ENCODE measurements at regions not wholly inside any gene's neighbourhood (a gene's known extent, or its start where the extent isn't known, plus 50 kb on each side); places are given as distances from the start of the nearest gene placed in this dataset.

- DNase-seq (ENCODE audit: low read depth in 4 of 4, low spot score in 3 of 4): no peak
These were observed 454.9 kb downstream of the C6orf118 start for GRCh38 chr6:164854526-164854925.

DNA sequence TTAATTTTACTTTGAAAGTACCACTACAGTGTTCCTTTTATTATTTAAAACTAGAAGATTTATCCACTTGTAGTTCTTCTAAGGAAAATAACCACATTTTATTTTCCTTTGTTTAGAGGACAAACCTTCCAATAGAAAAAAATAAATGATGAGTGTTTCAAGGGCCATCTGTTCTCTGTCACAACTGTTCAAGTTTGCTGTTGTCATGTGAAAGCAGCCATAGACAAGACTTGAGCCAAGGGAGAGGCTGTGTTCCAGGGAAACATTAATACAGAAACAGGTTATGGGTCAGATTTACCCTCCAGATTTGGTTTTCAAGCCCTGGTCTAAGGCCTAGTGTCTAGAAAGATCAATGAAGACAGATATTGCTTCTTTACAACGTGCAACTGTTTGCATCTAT, 463.6 kb downstream of the C6orf118 start:
- DNase-seq (ENCODE audit: low read depth in 4 of 4, low spot score in 3 of 4): no peak

GRCh38 chr6:164842085-164842484, 467.3 kb downstream of the C6orf118 start:
- DNase-seq (ENCODE audit: low read depth in 4 of 4, low spot score in 3 of 4): no peak

DNA sequence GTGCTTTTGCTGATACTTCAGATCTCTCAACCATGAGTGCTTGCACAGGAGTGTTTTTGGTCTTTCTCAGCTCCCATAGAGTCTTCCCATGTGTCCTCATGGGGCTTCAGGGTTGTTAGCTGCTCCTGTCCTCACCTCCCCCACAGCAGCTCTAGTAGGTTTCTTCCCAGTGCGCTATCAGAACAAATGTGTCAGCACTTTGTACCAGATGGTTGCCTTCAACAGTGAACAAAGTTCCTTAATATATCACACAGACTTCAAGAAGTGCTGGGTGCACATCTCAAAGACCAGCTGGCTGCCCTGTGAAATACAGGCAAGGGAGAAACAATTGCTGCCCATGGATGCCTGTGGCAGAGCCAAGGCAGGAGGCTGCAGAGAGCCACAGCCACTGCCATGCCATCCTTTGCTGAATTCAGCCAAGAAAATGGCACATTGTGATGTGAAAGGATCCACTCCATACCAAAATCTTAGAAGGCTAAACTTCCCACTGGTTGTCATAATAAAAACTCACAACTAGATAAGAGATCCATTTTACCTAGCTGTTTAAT, 471.3 kb downstream of the C6orf118 start:
- DNase-seq (ENCODE audit: low read depth in 4 of 4, low spot score in 3 of 4): peak in 2 of 4 donors; percentile 5 to 6

DNA sequence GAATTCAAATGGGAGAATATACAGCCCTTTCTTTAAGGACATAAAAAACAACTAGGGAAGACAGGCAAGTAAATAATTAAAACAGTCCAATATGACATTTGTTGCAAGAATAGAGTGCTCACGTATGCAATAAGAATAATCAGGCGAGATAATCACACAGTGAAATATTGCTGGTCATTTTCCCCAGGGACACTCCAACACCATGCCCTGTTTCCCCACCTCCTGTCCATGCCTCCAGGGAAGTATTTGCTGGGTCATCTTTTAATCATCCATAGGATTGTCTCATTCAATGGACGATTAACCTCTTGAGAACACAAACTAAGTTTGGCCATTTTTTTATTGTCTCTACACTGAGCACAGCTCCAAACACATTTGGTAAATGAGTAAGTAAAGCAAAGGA, 472.9 kb downstream of the C6orf118 start:
- DNase-seq (ENCODE audit: low read depth in 4 of 4, low spot score in 3 of 4): no peak

DNA sequence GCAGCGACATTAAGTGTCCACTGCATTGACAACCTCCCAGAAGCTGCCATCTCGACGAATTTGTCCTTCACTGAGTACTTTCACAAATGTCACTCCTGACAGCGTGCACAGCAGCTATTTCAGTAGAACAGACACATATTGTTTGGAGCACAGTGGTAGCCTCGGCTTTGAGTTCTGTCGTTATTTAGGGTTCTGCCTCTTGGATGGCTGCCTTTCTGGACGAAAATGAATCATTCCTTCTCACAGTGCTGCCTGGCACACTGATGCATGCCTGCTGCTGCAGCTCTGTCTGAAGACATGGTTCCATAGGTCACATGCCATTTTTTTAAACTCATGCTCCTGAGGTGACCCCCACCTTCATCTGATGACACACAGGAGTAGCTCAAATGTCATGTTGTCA, 477.0 kb downstream of the C6orf118 start:
- DNase-seq (ENCODE audit: low read depth in 4 of 4, low spot score in 3 of 4): no peak

DNA sequence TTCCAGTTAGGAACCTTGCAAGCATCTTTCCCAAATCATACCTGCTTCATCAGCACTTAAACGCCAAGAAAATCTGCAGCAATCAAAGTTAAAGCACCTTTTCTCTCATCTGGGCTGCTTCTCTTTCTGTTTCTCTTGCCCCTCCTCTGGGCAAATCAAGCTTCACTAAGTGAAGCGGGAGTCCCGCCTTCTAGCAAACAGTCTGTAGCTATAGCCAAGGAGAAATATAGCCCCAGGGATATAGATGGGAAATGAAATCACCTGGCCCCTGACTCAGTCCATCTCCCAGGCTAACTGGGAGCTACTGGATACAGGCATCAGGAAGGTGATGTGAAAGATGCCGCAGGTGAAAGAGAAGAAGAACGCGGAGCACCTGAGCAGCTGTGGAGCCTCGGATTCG, 481.9 kb downstream of the C6orf118 start:
- DNase-seq (ENCODE audit: low read depth in 4 of 4, low spot score in 3 of 4): no peak

GRCh38 chr6:164826831-164827468, 482.5 kb downstream of the C6orf118 start:
- no peak for DNase-seq (ENCODE audit: low read depth in 4 of 4, low spot score in 3 of 4)

GRCh38 chr6:164825386-164825785, 484.0 kb downstream of the C6orf118 start:
- no peak for DNase-seq (ENCODE audit: low read depth in 4 of 4, low spot score in 3 of 4)

DNA sequence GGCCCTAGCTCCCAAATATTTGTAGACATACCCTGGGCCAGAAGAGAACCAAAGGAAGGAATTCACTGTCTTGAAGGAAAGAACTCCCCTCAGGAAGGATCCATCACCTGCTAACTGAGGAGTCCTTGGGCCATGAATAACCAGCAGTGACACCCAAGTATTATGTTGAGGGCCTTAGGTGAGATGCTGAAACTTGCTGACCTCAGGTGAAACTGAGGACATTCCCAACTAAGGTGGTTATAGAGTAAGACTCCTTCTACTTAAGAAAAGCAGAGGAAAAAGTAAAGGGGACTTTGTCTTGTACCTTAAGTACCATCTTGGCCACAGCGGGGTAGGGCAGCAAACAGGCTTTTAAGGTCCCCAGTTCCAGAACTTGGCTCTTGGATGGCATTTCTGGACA, 491.7 kb downstream of the C6orf118 start:
- DNase-seq (ENCODE audit: low read depth in 4 of 4, low spot score in 3 of 4): no peak

GRCh38 chr6:164812706-164813105, 496.7 kb downstream of the C6orf118 start:
- DNase-seq (ENCODE audit: low read depth in 4 of 4, low spot score in 3 of 4): no peak

DNA sequence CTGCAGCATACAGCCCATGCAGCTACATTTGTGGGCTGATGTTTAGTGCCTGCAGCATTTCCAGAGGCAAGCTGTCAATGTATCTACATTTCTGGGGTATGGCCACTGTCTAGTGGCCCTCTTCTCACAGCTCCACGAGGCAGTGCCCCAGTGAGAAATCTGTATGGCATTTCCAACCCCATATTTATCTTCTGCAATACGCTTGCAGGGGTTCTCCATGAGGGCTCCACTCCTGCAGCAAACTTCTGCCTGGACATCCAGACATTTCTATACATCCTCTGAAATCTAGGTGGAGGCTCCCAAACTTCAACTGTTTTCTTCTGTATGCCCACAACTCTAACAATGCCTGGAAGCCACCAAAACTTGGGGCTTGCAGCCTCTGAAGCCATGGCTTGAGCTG, 502.3 kb downstream of the C6orf118 start:
- DNase-seq (ENCODE audit: low read depth in 4 of 4, low spot score in 3 of 4): no peak

GRCh38 chr6:164795056-164795815, 514.2 kb downstream of the C6orf118 start:
- no peak for DNase-seq (ENCODE audit: low read depth in 4 of 4, low spot score in 3 of 4)

DNA sequence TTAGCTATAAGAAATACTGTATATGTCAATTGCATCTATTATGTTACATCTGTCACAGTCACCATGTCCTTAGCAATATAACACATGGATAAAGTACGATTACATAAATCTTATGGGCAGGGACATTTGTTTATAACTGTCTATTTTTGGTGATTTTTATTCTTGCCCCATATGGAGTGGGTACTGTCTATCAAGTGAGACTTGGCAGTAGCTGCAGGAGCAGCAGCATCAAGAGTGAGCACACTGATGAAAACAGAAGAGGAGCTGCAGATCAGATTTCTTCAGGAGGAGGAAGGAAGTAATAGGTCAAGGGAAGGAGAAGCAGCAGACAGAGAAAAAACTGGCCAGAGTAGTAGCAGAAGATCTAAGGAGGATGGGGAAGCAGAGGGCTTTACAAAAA, 516.7 kb downstream of the C6orf118 start:
- DNase-seq (ENCODE audit: low read depth in 4 of 4, low spot score in 3 of 4): no peak

DNA sequence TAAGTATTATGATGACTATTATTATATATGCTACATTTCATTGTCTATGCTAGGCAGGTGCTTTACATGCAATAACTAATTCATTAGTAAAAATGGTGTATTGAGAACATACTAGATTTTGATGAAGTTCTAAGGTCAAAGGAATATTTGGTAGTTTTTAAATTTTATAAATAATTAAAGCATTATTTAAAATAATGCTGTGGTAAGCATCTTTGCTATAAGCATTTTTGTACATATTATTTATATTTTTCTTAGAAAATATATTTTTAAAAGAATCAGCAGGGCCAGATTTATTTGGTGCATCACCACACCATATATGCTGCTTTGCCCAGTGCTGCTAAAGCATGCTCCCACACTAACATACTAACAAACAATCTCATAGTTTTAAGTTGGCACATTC, 517.9 kb downstream of the C6orf118 start:
- no peak for DNase-seq (ENCODE audit: low read depth in 4 of 4, low spot score in 3 of 4)

- DNase-seq (ENCODE audit: low read depth in 4 of 4, low spot score in 3 of 4): no peak
These were observed 545.6 kb downstream of the C6orf118 start for GRCh38 chr6:164763788-164764187.

DNA sequence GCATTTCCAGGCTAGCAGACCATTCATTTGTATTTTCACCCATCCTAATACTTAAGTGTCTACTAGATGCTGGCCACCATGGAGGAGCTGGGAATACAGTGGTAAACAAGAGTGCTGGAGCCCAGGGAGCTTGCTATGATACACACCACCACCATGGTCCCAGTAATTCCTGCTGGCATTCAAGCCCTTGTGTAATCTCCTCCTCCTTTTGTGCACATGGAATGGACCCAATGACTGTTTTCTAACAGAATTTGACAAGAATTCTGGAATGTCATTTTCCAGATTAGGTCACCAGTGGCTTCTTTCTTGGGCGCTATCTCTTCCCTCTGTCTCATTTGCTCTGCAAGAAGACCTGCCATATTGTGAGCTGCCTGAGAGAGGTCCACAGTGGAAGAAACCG, 552.0 kb downstream of the C6orf118 start:
- DNase-seq (ENCODE audit: low read depth in 4 of 4, low spot score in 3 of 4): no peak

DNA sequence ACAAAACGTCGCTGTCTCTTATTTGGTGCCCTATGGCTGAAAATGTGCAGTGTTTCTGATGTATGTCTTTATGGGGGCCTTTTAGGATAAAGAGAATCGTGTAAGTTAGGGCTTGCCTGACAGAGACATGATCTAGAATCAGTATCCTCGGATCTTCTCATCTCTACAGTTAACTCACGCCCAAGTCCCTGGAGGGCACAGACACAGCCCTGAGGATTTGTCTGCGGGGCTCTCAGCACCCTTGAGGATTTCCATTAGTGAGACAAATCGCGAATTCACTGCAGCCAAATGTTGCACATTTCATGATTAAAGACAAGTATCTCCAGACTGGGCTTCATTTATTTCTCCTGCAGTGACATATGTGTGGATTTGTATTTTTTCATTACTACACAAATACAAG, 552.7 kb downstream of the C6orf118 start:
- no peak for DNase-seq (ENCODE audit: low read depth in 4 of 4, low spot score in 3 of 4)

DNA sequence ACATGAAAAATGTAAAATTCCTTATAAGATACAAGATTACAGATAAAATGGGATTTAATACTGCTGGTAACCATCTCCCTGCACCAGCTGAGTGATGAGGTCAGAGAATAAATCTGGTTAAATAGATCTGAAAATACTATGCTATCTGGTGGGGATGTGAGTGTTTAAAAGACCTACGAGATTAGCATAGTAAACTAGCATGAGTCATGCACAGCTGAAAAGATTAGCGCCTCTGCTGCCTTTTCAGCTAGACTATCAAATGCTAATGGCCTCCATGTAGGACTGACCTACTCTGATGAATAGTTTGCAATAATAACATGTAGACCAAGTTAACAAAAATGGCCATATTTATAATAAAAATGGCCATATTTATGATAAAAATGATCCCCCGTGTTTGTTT, 553.3 kb downstream of the C6orf118 start:
- DNase-seq (ENCODE audit: low read depth in 4 of 4, low spot score in 3 of 4): no peak

GRCh38 chr6:164753517-164753916, 555.9 kb downstream of the C6orf118 start:
- no peak for DNase-seq (ENCODE audit: low read depth in 4 of 4, low spot score in 3 of 4)

- DNase-seq (ENCODE audit: low read depth in 4 of 4, low spot score in 3 of 4): no peak
These were observed 558.0 kb downstream of the C6orf118 start for GRCh38 chr6:164751395-164751794.

DNA sequence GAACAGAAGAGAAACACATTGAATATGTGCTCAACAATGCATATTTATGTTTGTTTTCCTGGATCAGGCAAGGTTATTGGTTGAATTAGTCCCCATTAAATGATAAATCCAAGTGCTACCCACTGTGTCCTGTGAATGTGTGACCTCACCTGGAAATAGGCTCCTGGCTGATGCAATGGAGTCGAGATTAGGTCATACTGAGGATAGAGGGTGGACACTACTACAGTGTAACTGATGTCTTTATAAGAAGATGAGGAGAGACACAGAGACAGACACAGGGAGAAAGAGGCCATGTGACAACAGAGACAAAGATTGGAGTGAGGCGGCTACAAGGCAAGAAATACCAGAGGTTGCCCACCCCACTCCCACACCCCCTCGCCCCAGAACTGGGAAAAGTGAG, 559.3 kb downstream of the C6orf118 start:
- no peak for DNase-seq (ENCODE audit: low read depth in 4 of 4, low spot score in 3 of 4)
